DND-41 (cell line): ENCODE measurements at regions not wholly inside any gene's neighbourhood (a gene's known extent, or its start where the extent isn't known, plus 50 kb on each side); places are given as distances from the start of the nearest gene placed in this dataset.

Source experiments
- EZH2 ChIP-seq: IDR thresholded peaks from 3 replicates; pipeline ENCODE4 v1.6.1; 2012; ENCODE audit warnings: borderline replicate concordance, low read depth, mild to moderate bottlenecking, moderate library complexity, low read length, inconsistent platforms; ENCODE audit not compliant: severe bottlenecking
- TF ChIP-seq, protein P1 (sequence below): IDR thresholded peaks from 2 replicates; pipeline ENCODE4 v1.5.1; 2012; ENCODE audit warnings: borderline replicate concordance, low read length, moderate library complexity, mild to moderate bottlenecking; ENCODE audit not compliant: poor library complexity, severe bottlenecking; ENCODE audit errors: extremely low read depth

DNA sequence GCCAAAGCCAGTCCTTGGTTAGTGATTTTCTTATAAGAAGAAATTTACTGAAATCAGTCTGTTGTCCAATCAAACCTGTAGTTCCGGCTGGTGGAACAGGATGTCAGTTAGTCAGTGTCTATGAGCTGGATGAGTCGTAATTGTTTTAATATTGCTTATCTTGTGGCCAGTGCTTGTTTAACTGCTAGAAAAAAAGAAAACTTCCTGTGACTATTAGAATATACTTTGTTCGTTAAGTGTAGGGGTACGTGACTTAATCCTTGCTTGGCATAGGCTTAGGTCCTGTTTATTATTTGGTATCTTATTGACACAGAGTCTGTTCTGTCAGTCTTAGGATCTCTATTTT lies 1484.8 kb upstream of the MIR17HG start:
- TF ChIP-seq, protein P1, sequence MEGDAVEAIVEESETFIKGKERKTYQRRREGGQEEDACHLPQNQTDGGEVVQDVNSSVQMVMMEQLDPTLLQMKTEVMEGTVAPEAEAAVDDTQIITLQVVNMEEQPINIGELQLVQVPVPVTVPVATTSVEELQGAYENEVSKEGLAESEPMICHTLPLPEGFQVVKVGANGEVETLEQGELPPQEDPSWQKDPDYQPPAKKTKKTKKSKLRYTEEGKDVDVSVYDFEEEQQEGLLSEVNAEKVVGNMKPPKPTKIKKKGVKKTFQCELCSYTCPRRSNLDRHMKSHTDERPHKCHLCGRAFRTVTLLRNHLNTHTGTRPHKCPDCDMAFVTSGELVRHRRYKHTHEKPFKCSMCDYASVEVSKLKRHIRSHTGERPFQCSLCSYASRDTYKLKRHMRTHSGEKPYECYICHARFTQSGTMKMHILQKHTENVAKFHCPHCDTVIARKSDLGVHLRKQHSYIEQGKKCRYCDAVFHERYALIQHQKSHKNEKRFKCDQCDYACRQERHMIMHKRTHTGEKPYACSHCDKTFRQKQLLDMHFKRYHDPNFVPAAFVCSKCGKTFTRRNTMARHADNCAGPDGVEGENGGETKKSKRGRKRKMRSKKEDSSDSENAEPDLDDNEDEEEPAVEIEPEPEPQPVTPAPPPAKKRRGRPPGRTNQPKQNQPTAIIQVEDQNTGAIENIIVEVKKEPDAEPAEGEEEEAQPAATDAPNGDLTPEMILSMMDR, result no peak
- no peak for TF ChIP-seq EZH2
